Activated CD4-positive, alpha-beta T cell treated with anti-CD3 and anti-CD28 coated beads, Interleukin-2, Interleukin-6, amounts not matched to agents 100 ng/mL and 50 ng/mL, durations not matched to agents 16 hours and 8 hours (primary cell): ENCODE measurements at regions not wholly inside any gene's neighbourhood (a gene's known extent, or its start where the extent isn't known, plus 50 kb on each side); places are given as distances from the start of the nearest gene placed in this dataset.
A peak's percentile ranks its signal among the peaks of the same experiment; 100 is the strongest.
"Not testable (repeated sequence)": the region's sequence is repeated elsewhere in the genome, so short reads cannot be mapped to it uniquely, and the experiment has no call there.

Experiments
- DNase-seq: peaks from one replicate; pipeline ENCODE4 v3.0.0-alpha.2; 2020

GRCh38 chr4:56575820-56576429, 70.3 kb downstream of the ARL9 start:
- peak; percentile 9 for DNase-seq

GRCh38 chr4:56592417-56592816, 86.8 kb downstream of the ARL9 start:
- not testable (repeated sequence) for DNase-seq
